PC-3 (cell line): ENCODE measurements at regions not wholly inside any gene's neighbourhood (a gene's known extent, or its start where the extent isn't known, plus 50 kb on each side); places are given as distances from the start of the nearest gene placed in this dataset.

Experiments used
- ATAC-seq: fragments of 200-7000 bp; cut with Tn5 transposase; 2 replicates; pipeline ENCODE4 v1.9.1; 2020; ENCODE audit warnings: mild to moderate bottlenecking, moderate library complexity
- BruUV-seq: library from RNA; stranded (reverse); fragments of 400-500 nt; replicated peaks from 2 replicates; lab custom pipeline; 2021; lab: Mats Ljungman, UMichigan
- CTCF ChIA-PET: fragments of 300-600 bp; sonication (Branson Sonifier 250); formaldehyde crosslinking; loops from one replicate; lab custom pipeline; 2022; ENCODE audit warnings: antibody characterized with exemption; lab: Charles Lee
- POLR2A ChIA-PET: fragments of 300-600 bp; sonication (Branson Sonifier 250); formaldehyde crosslinking; loops from one replicate; lab custom pipeline; 2022; ENCODE audit warnings: antibody characterized with exemption; ENCODE audit not compliant: unreplicated experiment; lab: Charles Lee
- DNase-seq: peaks from one replicate; pipeline ENCODE4 v3.0.0-alpha.2; 2015
- H2AFZ ChIP-seq: fragments of 300-600 bp; sonication (generic); 2 replicates; pipeline ENCODE4 v1.6.0; 2016; ENCODE audit warnings: antibody characterized with exemption, low read length
- H3F3A ChIP-seq: fragments of 300-600 bp; sonication (generic); one replicate; pipeline ENCODE4 v1.6.0; 2017; ENCODE audit warnings: antibody characterized with exemption, low read length, control low read depth, mild to moderate bottlenecking; ENCODE audit not compliant: unreplicated experiment
- H3K27ac ChIP-seq: fragments of 300-600 bp; sonication (generic); 2 replicates; pipeline ENCODE4 v1.5.1; 2016; ENCODE audit warnings: mild to moderate bottlenecking, low read length
- H3K27me3 ChIP-seq: fragments of 300-600 bp; sonication (generic); 2 replicates; pipeline ENCODE4 v1.6.1; 2016; ENCODE audit warnings: low read length, mixed read lengths
- H3K36me3 ChIP-seq: fragments of 300-600 bp; sonication (generic); 2 replicates; pipeline ENCODE4 v1.6.1; 2016; ENCODE audit warnings: low read depth, mixed run types, low read length, mixed read lengths
- H3K4me1 ChIP-seq: fragments of 300-600 bp; sonication (generic); 2 replicates; pipeline ENCODE4 v1.5.1; 2016; ENCODE audit warnings: low read length; ENCODE audit not compliant: insufficient read depth
- H3K4me2 ChIP-seq: fragments of 300-600 bp; sonication (generic); 2 replicates; pipeline ENCODE4 v1.6.0; 2016; ENCODE audit warnings: low read length
- H3K4me3 ChIP-seq: fragments of 300-600 bp; sonication (generic); 2 replicates; pipeline ENCODE4 v1.5.1; 2016; ENCODE audit warnings: mild to moderate bottlenecking, low read length, mixed read lengths
- H3K79me2 ChIP-seq: fragments of 300-600 bp; sonication (generic); 2 replicates; pipeline ENCODE4 v1.6.1; 2017; ENCODE audit warnings: low read length, mixed read lengths
- H3K9ac ChIP-seq: fragments of 300-600 bp; sonication (generic); 2 replicates; pipeline ENCODE4 v1.6.0; 2016; ENCODE audit warnings: mild to moderate bottlenecking, low read length
- H3K9me2 ChIP-seq: fragments of 300-600 bp; sonication (generic); replicated peaks from 2 replicates; pipeline ENCODE4 v1.6.1; 2016; ENCODE audit warnings: mixed run types, low read length, mixed read lengths
- H3K9me3 ChIP-seq: fragments of 300-600 bp; sonication (generic); 2 replicates; pipeline ENCODE4 v1.6.1; 2016; ENCODE audit warnings: low read length, mixed read lengths
- H4K20me1 ChIP-seq: fragments of 300-600 bp; sonication (generic); 2 replicates; pipeline ENCODE4 v1.6.1; 2016; ENCODE audit warnings: low read length, mixed read lengths
- CTCF ChIP-seq: fragments of 300-600 bp; sonication (generic); conservative IDR thresholded peaks from 2 replicates; pipeline ENCODE4 v1.5.1; 2017; ENCODE audit warnings: antibody characterized with exemption, low read depth, mild to moderate bottlenecking, low read length
- EZH2 ChIP-seq: fragments of 300-600 bp; sonication (generic); IDR thresholded peaks from one replicate; pipeline ENCODE4 v1.6.1; 2017; ENCODE audit warnings: antibody characterized with exemption, mild to moderate bottlenecking, low read length; ENCODE audit not compliant: unreplicated experiment
- EZH2phosphoT487 ChIP-seq: fragments of 300-600 bp; sonication (generic); IDR thresholded peaks from 2 replicates; pipeline ENCODE4 v1.6.1; 2018; ENCODE audit warnings: mild to moderate bottlenecking, antibody characterized with exemption, low read length, borderline replicate concordance
- intact Hi-C: fragments of 100-400 bp; cut with micrococcal nuclease; formaldehyde crosslinking; loops from 2 replicates; pipeline ENCODE4 v1.9.0; 2023

- no peak overlapping the region for H3K9ac ChIP-seq
- peaks cover 39% of the 10 kb centered on the region for H3K4me1 ChIP-seq
- H3K36me3 ChIP-seq = no peaks in the 10 kb centered on the region
- no peaks in the 10 kb centered on the region for H4K20me1 ChIP-seq
- BruUV-seq = no TSS peak
- DNase-seq (no peak), ATAC-seq (no peak)
- H2AFZ ChIP-seq = no peak overlapping the region
- H3K79me2 ChIP-seq = no peaks in the 10 kb centered on the region
- no peak overlapping the region for H3K4me2 ChIP-seq
- no peaks in the 10 kb centered on the region for H3K27me3 ChIP-seq
- no peaks in the 10 kb centered on the region for H3F3A ChIP-seq
- no peak overlapping the region for H3K4me3 ChIP-seq
- CTCF ChIA-PET = no interaction called here
- POLR2A ChIA-PET = no interaction called here
- no peaks in the 10 kb centered on the region for H3K9me3 ChIP-seq
- intact Hi-C loops = no loop called here
- no peaks in the 10 kb centered on the region for H3K9me2 ChIP-seq
- H3K27ac ChIP-seq = no peak overlapping the region
- TF ChIP-seq EZH2 (no peak), EZH2phosphoT487 (no peak), CTCF (no peak)
These were observed 130.4 kb downstream of the IRS1 start for GRCh38 chr2:226669249-226669648.

DNA sequence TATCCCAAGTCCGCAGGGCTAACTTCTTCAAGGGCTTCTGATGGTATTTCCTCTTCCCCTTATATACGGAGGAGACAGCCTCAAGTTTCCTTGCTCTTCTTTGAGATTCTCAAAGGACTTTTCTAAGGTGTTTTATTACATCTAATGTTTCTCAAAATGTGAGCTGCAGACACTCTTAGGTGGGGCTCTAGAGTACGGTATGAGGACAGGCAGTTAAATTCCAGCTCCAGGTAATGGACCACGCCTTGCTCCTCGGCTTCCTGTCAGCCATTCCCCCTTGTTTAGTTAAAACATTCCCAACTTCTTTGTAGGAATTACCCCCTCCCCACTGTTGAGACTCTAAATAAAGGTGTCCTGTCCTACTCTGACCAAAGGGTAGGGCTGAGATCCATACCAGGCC, 131.9 kb downstream of the IRS1 start:
- H3K27ac ChIP-seq = no peak overlapping the region
- intact Hi-C loops = no loop called here
- H3K9me3 ChIP-seq = no peaks in the 10 kb centered on the region
- no peaks in the 10 kb centered on the region for H3K79me2 ChIP-seq
- ChIA-PET POLR2A (no interaction called here), CTCF (no interaction called here)
- no peaks in the 10 kb centered on the region for H3K36me3 ChIP-seq
- H3K4me2 ChIP-seq = no peak overlapping the region
- peaks cover 27% of the 10 kb centered on the region for H3K4me1 ChIP-seq
- no peaks in the 10 kb centered on the region for H3F3A ChIP-seq
- no peak overlapping the region for H3K4me3 ChIP-seq
- no peaks in the 10 kb centered on the region for H3K27me3 ChIP-seq
- no peaks in the 10 kb centered on the region for H4K20me1 ChIP-seq
- TF ChIP-seq EZH2phosphoT487 (no peak), CTCF (no peak), EZH2 (no peak)
- ATAC-seq = no peak
- H2AFZ ChIP-seq = no peak overlapping the region; the same call in 1 of the 2 replicates
- no TSS peak for BruUV-seq
- no peak overlapping the region for H3K9ac ChIP-seq
- no peak for DNase-seq
- no peaks in the 10 kb centered on the region for H3K9me2 ChIP-seq

DNA sequence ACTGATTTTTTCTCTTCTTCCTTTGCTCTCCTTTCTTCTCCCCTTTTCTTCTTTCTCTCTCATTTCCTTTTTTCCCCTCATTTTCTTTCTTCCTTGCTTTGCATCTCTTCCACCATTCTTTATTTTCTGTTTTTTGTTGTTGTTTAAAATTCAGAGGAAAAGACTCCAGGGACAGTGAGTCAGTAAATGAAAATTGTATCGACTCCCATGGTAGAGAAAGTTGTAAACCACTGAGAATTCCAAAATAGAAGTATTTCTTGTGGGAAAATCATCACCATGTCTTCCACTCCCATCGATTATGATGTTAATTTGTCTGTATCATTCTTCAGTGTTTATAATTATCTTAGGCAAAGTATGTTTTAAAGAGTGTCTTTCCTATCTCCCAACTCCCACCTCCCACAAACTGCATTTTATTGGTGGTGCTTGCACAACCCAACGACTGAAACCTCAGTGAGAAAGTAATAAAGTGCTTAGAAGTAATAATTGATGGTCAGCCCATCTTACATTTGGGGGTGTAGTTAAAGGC, 134.3 kb downstream of the IRS1 start:
- H3K27ac ChIP-seq = no peak overlapping the region
- intact Hi-C loops = no loop called here

More for the DNA sequence above, 134.3 kb downstream of the IRS1 start:
- no peaks in the 10 kb centered on the region for H3F3A ChIP-seq
- H3K27me3 ChIP-seq = no peaks in the 10 kb centered on the region
- TF ChIP-seq CTCF = no peak
- no peak for TF ChIP-seq EZH2
- no peak for TF ChIP-seq EZH2phosphoT487
- H3K9me3 ChIP-seq = no peaks in the 10 kb centered on the region
- BruUV-seq = no TSS peak
- POLR2A ChIA-PET = no interaction called here
- ATAC-seq (no peak), DNase-seq (no peak)
- no peaks in the 10 kb centered on the region for H3K36me3 ChIP-seq
- no peaks in the 10 kb centered on the region for H3K79me2 ChIP-seq
- no peak overlapping the region for H3K9ac ChIP-seq
- no peak overlapping the region for H2AFZ ChIP-seq
- no peak overlapping the region for H3K4me2 ChIP-seq
- no peaks in the 10 kb centered on the region for H4K20me1 ChIP-seq
- CTCF ChIA-PET = no interaction called here
- peaks cover 33% of the 10 kb centered on the region for H3K4me1 ChIP-seq
- no peak overlapping the region for H3K4me3 ChIP-seq
- no peaks in the 10 kb centered on the region for H3K9me2 ChIP-seq
